AG04449 (cell line): ENCODE measurements at regions not wholly inside any gene's neighbourhood (a gene's known extent, or its start where the extent isn't known, plus 50 kb on each side); places are given as distances from the start of the nearest gene placed in this dataset.

ENCODE experiments used
- CTCF ChIA-PET: fragments of 350-600 bp; formaldehyde crosslinking; extraction: SDS; loops from one replicate; lab custom pipeline; 2021; ENCODE audit warnings: antibody characterized with exemption; lab: Yijun Ruan, JAX
- POLR2A ChIA-PET: fragments of 400-600, 350-600 bp; formaldehyde crosslinking; extraction: SDS; loops from one replicate; lab custom pipeline; 2020; ENCODE audit warnings: antibody characterized with exemption, inconsistent platforms; lab: Yijun Ruan, JAX
- DNase-seq: peaks from one replicate; pipeline ENCODE4 v3.0.0-alpha.2; 2010; ENCODE audit warnings: low read depth, low spot score
- H3K4me3 ChIP-seq: 2 replicates; pipeline ENCODE4 v1.5.1; 2011; ENCODE audit warnings: low read depth, mild to moderate bottlenecking, control low read depth, low read length
- CTCF ChIP-seq: IDR thresholded peaks from one replicate; pipeline ENCODE4 v1.5.1; 2011; ENCODE audit warnings: mild to moderate bottlenecking, moderate library complexity, low read length, control low read depth, inconsistent platforms; ENCODE audit not compliant: insufficient read depth; ENCODE audit errors: missing control alignments

GRCh38 chr5:159548517-159548916 lies 218.2 kb upstream of the IL12B start:
- TF ChIP-seq CTCF, result no peak
- CTCF ChIA-PET, result no interaction called here
- no peak for DNase-seq
- H3K4me3 ChIP-seq, result no peak overlapping the region
- POLR2A ChIA-PET, result no interaction called here

GRCh38 chr5:159549046-159549445 lies 218.8 kb upstream of the IL12B start:
- ChIA-PET CTCF (interaction anchor here (1.1 to 1.5 kb wide), 2 partner anchors 11 to 15 kb away, joined by 4 to 5 read pairs; no protein-coding TSS in a partner anchor), POLR2A (no interaction called here)
- DNase-seq, result no peak
- no peak overlapping the region for H3K4me3 ChIP-seq
- TF ChIP-seq CTCF, result no peak

- DNase-seq, result no peak
- H3K4me3 ChIP-seq, result no peak overlapping the region
- CTCF ChIA-PET, result interaction anchor here (1.3 kb wide), 1 partner anchor 18 kb away, joined by 3 read pairs; no protein-coding TSS in a partner anchor
- TF ChIP-seq CTCF, result no peak
- POLR2A ChIA-PET, result no interaction called here
These were observed 220.7 kb upstream of the IL12B start for GRCh38 chr5:159550951-159551350.

GRCh38 chr5:159552751-159553150 lies 222.5 kb upstream of the IL12B start:
- POLR2A ChIA-PET, result interaction anchor here (0.6 kb wide), 1 partner anchor 152 kb away, joined by 3 read pairs; no protein-coding TSS in a partner anchor
- H3K4me3 ChIP-seq, result no peak overlapping the region
- CTCF ChIA-PET, result interaction anchor here (0.9 kb wide), 1 partner anchor 434 kb away, joined by 3 read pairs; no protein-coding TSS in a partner anchor

GRCh38 chr5:159553792-159554191 lies 223.5 kb upstream of the IL12B start:
- H3K4me3 ChIP-seq, result no peak overlapping the region
- DNase-seq, result no peak
- TF ChIP-seq CTCF, result no peak
- CTCF ChIA-PET, result no interaction called here
- POLR2A ChIA-PET, result no interaction called here

More at GRCh38 chr5:159552751-159553150, 222.5 kb upstream of the IL12B start:
- DNase-seq, result peak; percentile 49
- TF ChIP-seq CTCF, result no peak

GRCh38 chr5:159555084-159555483 lies 224.8 kb upstream of the IL12B start:
- no peak overlapping the region for H3K4me3 ChIP-seq
- CTCF ChIA-PET, result no interaction called here
- no peak for DNase-seq
- POLR2A ChIA-PET, result no interaction called here
- TF ChIP-seq CTCF, result no peak
